GM18951 (cell line): ENCODE measurements at regions not wholly inside any gene's neighbourhood (a gene's known extent, or its start where the extent isn't known, plus 50 kb on each side); places are given as distances from the start of the nearest gene placed in this dataset.

Source experiments
- POLR2A ChIP-seq: IDR thresholded peaks from 4 replicates; pipeline ENCODE4 v1.6.1; 2011; ENCODE audit warnings: mild to moderate bottlenecking; ENCODE audit not compliant: insufficient read length, insufficient read depth; ENCODE audit errors: extremely low read depth
- in situ Hi-C: fragments of 300-500 bp; cut with MboI; formaldehyde crosslinking; loops from one replicate; pipeline ENCODE4 v1.12.0; 2022; ENCODE audit warnings: low sequenced_read_pairs, mixed read lengths, inconsistent platforms; ENCODE audit not compliant: unreplicated experiment

GRCh38 chr2:128494640-128495321 lies 176.1 kb upstream of the HS6ST1 start:
- no peak for TF ChIP-seq POLR2A
- in situ Hi-C loops: no loop called here

GRCh38 chr2:128495996-128496547 lies 177.4 kb upstream of the HS6ST1 start:
- in situ Hi-C loops: no loop called here
- no peak for TF ChIP-seq POLR2A

GRCh38 chr2:128496700-128497099 lies 178.0 kb upstream of the HS6ST1 start:
- TF ChIP-seq POLR2A: no peak
- in situ Hi-C loops: no loop called here

GRCh38 chr2:128497461-128497860 lies 178.8 kb upstream of the HS6ST1 start:
- TF ChIP-seq POLR2A: no peak
- in situ Hi-C loops: no loop called here

- no peak for TF ChIP-seq POLR2A
Observed at GRCh38 chr2:128498086-128498485, 179.4 kb upstream of the HS6ST1 start.

GRCh38 chr2:128498589-128498988 lies 179.9 kb upstream of the HS6ST1 start:
- in situ Hi-C loops: no loop called here
- TF ChIP-seq POLR2A: no peak

More at GRCh38 chr2:128498086-128498485, 179.4 kb upstream of the HS6ST1 start:
- in situ Hi-C loops: no loop called here

- in situ Hi-C loops: no loop called here
- no peak for TF ChIP-seq POLR2A
Observed at GRCh38 chr2:128499367-128500137, 180.9 kb upstream of the HS6ST1 start.

GRCh38 chr2:128500138-128500800 lies 181.6 kb upstream of the HS6ST1 start:
- in situ Hi-C loops: no loop called here
- TF ChIP-seq POLR2A: no peak

GRCh38 chr2:128501006-128501690 lies 182.5 kb upstream of the HS6ST1 start:
- in situ Hi-C loops: no loop called here
- TF ChIP-seq POLR2A: no peak

- TF ChIP-seq POLR2A: no peak
- in situ Hi-C loops: no loop called here
Observed at GRCh38 chr2:128501700-128502099, 183.0 kb upstream of the HS6ST1 start.

- in situ Hi-C loops: no loop called here
Observed at GRCh38 chr2:128502200-128502599, 183.5 kb upstream of the HS6ST1 start.

GRCh38 chr2:128502638-128503246 lies 184.1 kb upstream of the HS6ST1 start:
- in situ Hi-C loops: no loop called here
- no peak for TF ChIP-seq POLR2A

More at GRCh38 chr2:128502200-128502599, 183.5 kb upstream of the HS6ST1 start:
- no peak for TF ChIP-seq POLR2A

GRCh38 chr2:128503399-128504245 lies 185.0 kb upstream of the HS6ST1 start:
- no peak for TF ChIP-seq POLR2A
- in situ Hi-C loops: no loop called here
